HG03196 (cell line): ENCODE measurements at regions not wholly inside any gene's neighbourhood (a gene's known extent, or its start where the extent isn't known, plus 50 kb on each side); places are given as distances from the start of the nearest gene placed in this dataset.
"Not testable (repeated sequence)": the region's sequence is repeated elsewhere in the genome, so short reads cannot be mapped to it uniquely, and the experiment has no call there.

Experiments used
- ATAC-seq: cut with Tn5 transposase; IDR thresholded peaks from one replicate; pipeline ENCODE4 v1.9.1; 2021; ENCODE audit not compliant: unreplicated experiment

DNA sequence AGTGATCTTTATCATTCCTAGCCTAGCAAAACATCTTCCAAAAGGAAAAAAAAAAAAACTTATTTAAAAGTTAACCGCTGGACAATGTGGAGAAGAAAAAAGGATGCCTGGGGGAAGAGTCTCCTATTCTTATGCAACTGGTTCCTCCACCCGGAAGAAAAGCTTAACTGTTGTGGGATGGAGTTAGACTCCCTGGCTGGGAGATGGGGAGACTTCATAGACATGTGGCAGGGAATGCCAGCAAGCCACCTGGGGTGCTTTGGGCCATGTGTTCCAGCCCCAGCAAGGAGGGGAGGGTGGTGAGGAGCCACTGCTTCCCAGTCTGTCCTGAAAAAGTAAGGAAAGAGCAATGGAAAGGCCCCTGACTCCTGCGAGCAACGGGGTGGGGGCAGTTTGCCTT lies 119.4 kb upstream of the SPIN4 start:
- no peak for ATAC-seq

- ATAC-seq: no peak
These were observed 115.6 kb upstream of the SPIN4 start for GRCh38 chrX:63466690-63467089.

DNA sequence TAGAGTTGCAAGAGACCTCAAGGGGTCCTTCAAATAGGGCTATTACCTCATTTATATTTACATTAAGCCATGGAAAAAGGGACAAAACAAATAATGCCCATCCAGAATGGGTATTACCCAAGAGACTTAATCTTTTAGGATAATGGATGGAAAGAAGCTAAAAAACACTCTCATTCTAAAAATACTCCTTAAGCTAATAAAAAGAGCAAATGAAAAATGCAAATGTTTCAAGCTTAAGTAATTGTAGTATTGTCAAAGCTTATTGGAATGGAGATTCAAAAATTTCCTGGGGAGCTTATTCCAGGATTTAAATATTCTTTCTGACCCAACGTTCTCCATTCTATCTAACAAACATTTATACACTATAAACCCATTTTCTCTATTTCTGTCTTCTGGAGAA lies 107.8 kb upstream of the SPIN4 start:
- ATAC-seq: no peak

DNA sequence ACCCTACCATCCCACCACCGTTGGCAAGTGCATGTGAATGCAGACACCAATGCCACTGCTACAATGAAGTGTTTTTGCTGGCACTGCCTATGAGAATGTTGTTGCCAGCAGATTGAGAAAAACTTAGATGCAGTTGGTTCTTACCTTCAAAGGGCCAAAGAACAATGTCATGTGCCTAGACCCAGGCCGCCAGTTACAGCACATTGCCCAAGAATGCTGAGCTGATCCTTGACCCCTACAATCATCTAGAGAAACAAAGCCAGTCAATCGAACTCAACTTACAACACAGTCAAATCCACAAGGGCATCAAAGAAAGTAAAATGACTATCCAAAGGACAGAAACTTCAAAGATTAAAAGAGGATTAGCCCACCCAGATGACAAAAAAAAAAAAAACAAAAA lies 102.4 kb upstream of the SPIN4 start:
- no peak for ATAC-seq

DNA sequence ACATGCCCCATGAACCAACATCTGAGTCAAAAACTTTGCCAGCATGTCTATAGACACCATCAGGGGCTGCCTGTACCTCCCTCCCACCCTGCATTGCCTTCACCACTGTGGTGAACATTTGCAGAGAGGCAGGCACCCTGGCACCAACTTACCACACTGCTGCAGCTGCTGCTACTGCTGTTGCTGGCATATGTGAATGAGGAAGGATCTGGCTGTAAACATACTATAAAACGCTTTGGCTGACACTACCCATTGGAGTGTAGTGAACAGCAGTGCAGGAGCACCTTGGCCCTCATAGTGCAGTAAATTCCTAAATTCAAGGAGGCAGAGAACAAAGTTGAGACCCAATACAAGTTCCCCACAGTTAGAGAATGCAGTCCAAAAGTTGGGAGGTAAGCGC lies 90.6 kb upstream of the SPIN4 start:
- ATAC-seq: no peak

DNA sequence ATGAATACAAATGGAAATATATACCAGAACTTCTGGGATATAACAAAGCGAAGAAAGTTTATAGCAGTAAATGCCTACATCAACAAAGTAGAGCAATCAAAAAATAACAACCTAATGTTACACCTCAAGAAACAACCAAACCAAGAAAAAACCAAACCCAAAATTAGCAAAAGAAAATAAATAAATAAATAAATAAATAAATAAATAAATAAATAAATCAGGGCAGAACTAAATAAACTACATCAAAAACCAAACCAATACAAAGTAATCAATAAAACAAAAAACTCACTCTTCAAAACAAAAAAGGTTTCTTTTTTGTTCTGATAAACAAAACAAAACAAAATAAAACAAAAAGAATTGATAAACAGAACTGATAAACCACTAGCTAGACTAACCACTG lies 88.4 kb upstream of the SPIN4 start:
- no peak for ATAC-seq

- ATAC-seq: no peak
These were observed 85.7 kb upstream of the SPIN4 start for GRCh38 chrX:63436865-63437264.

GRCh38 chrX:63434665-63435064 lies 83.5 kb upstream of the SPIN4 start:
- no peak for ATAC-seq

DNA sequence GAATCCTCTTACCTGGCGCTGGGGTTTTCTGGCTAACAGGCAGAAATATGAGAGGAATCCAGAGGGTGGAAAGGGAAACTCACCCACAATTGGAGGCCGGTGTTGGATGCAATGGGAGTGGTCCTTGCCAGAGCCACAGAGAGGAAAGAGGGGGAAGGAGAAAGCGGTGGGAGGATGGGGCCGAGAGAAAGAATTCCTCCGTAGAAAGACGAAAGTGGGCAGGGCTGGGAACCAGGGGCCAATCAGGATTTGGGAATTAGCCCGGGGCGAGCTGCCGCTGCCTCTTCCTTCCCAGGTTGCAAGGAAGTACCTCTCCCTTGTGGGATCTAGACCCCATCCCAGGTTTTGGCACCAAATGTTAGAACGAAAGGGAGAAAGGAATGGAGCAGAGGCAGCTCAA lies 83.1 kb upstream of the SPIN4 start:
- no peak for ATAC-seq

GRCh38 chrX:63430026-63430425 lies 78.9 kb upstream of the SPIN4 start:
- no peak for ATAC-seq

DNA sequence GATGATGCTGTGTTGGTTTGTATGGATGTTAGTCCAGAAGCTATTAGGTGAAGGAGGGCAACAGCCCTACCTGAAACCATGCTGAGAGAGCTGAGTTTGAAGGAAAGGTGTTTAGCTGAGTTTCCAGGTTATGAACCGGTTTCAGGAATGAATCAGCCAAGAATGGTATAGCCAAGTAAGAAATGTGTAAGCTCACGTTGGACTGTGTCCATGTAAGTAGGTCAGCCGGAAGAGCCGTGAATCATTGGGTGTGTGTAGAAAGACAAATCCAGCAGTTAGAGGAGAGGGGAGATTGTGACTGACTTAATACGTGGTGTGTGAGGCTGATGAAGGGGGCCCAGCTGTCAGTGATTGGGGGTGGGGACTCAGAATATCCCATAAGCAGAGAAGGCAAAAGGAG lies 77.2 kb upstream of the SPIN4 start:
- no peak for ATAC-seq

DNA sequence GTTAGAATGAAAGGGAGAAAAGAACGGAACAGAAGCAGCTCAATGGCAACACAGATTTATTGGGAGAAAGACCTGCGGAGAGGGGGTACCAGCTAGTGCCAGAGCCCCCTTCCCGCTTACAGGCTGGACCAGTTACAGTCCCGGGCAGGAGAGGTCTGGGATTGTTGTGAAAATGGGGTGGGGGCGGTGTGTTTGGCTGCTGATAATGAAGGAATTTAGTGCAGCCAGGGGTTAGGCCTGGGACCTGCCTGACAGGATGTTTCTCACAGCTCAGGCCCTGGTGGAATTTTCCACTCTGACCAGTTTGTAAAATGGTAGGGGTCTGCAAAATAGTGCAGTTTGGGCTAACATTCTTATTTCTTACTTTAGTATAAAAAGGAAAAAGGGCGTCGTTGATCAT lies 75.4 kb upstream of the SPIN4 start:
- ATAC-seq: no peak

DNA sequence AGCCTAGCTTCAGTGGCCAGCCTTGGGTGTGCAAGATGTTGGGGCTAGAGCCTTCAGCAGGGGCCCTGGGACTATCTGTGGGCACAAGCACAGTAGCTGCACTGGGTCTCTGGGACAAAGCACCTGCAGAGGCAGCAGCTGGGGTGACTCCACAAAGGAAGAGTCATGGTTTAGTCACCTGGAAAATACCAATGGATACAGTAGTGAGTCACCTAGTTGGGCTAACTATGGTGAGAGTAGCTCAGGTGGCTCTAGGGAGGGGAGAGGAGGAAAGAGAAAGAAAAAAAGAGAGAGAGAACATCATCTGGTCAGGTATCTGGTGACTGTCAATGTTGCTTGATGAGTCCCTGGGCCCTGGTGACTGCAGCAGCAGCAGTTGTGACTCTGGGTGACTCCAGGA lies 72.9 kb upstream of the SPIN4 start:
- no peak for ATAC-seq

DNA sequence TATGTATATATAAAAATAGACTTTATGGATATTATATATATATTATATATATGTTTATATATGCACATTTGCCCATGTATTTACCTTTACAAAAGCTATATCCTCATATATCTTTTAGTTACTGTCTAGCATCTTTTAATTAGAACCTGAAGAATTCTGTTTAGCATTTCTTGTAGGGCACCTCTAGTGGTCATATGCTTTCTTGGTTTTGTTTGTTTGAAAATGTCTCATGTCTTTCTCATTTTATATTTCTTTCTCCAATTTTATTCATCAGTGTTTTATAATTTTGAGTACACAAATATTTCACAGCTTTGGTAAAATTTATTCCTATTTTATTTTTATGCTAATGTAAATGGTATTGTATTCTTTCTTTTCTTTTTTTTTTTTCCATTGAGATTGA lies 70.3 kb upstream of the SPIN4 start:
- ATAC-seq: no peak

- no peak for ATAC-seq
These were observed 67.1 kb upstream of the SPIN4 start for GRCh38 chrX:63418211-63418610.

- no peak for ATAC-seq
These were observed 66.5 kb upstream of the SPIN4 start for GRCh38 chrX:63417649-63418048.

DNA sequence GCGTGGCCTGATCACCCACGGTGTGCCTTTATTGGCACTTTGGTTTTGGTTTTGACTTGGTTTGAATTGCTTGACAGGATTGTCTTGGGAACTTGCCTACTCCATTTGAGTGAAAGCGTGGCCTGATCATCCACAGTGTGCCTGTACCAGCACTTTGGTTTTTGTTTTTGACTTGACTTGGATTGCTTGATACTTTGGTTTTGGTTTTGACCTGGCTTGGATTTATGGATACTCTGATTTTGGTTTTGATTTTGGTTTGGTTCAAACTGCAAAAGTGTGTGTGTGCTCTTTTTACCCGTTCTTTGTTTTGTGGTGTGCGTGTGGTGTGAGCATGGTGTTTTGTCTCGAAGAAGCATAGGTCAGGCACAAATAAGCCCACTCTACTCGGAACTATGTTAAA lies 58.8 kb upstream of the SPIN4 start:
- ATAC-seq: not testable (repeated sequence)

DNA sequence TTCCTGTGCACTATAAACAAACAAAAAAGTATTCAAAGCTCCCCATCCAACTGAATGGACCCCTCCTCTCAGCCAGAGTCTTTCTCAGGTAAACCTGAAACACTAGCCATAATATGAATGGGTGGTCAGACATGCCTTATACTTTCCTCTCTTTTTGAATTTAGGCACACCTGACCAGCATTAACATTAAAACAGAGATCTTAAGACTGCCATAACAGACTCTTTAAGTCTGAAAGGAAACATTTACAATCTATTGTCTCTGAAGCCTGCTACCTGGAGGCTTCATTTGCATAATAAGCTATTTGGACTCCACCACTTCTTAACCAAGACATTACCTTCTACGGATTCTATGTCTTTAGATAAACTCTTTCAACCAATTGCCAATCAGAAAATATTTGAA lies 56.9 kb upstream of the SPIN4 start:
- ATAC-seq: no peak

DNA sequence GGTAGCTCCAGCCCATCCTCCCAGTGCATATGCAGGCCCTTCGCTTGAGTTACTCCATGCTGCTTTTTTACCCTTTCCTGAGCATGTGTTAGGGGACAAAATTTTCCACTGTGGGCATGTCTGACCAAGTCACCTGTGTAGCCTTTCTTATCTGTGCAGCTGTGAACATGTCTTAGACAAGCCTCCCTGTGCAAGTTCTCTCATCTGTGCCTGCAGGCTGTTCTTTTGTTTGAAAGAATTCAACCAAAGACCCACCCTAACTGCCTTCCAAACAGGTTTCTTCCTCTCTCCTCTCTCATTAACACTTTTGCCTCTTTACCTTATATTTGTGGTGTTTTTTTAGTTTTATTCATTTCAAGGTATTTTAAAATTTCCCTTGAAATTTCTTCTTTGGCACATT lies 53.2 kb upstream of the SPIN4 start:
- ATAC-seq: no peak

DNA sequence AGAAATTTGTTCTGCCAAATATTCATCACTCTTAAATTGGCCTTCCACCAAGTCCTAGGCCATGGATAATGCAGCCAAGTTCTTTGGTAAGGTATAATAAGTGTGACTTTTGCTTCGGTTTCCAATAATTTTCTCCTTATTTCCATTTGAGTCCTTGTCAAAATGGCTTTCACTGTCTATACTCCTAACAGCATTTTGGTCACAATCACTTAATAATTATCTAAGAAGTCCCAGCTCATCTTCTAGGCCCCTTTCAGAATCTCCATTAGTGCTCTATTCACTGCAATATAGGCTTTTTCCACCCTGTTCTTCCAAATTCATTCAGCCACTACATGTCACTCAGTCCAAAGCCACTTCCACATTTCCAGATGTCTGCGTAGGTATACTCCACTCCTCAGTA lies 51.0 kb upstream of the SPIN4 start:
- ATAC-seq: no peak
